ENCODE measurements at regions not wholly inside any gene's neighbourhood (a gene's known extent, or its start where the extent isn't known, plus 50 kb on each side); places are given as distances from the start of the nearest gene placed in this dataset.
A peak's percentile ranks its signal among the peaks of the same experiment; 100 is the strongest.

DNA sequence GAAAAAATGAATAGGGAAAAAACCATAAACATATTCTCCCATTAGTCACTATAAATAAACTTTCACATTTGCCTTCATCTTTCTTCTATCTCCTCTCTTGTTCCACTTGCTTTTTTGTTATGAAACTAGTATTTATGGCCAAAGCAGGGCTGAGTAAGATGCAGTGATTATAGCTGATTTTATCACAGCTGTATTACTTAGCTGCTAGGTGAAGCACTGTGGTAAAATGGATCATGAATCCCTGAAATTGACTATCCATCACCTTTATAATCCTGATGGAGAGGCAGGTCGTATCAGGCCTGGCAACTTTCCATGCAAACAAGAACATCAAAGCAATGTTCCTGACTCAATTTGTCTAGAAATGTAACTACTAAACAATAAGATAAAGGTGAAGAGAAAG lies 471.6 kb downstream of the TUSC7 start:
- H3K4me3 ChIP-seq (ENCODE audit: low read depth, low read length) = no peak overlapping the region
- in situ Hi-C loops (cut with HindIII; ENCODE audit: low sequenced_read_pairs) = no loop called here
- DNase-seq (ENCODE audit: low read depth, low spot score) = no peak
- TF ChIP-seq, protein P1, sequence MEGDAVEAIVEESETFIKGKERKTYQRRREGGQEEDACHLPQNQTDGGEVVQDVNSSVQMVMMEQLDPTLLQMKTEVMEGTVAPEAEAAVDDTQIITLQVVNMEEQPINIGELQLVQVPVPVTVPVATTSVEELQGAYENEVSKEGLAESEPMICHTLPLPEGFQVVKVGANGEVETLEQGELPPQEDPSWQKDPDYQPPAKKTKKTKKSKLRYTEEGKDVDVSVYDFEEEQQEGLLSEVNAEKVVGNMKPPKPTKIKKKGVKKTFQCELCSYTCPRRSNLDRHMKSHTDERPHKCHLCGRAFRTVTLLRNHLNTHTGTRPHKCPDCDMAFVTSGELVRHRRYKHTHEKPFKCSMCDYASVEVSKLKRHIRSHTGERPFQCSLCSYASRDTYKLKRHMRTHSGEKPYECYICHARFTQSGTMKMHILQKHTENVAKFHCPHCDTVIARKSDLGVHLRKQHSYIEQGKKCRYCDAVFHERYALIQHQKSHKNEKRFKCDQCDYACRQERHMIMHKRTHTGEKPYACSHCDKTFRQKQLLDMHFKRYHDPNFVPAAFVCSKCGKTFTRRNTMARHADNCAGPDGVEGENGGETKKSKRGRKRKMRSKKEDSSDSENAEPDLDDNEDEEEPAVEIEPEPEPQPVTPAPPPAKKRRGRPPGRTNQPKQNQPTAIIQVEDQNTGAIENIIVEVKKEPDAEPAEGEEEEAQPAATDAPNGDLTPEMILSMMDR (IDR thresholded peaks at IDR 0.05; ENCODE audit: low read depth, low read length) = no peak

DNA sequence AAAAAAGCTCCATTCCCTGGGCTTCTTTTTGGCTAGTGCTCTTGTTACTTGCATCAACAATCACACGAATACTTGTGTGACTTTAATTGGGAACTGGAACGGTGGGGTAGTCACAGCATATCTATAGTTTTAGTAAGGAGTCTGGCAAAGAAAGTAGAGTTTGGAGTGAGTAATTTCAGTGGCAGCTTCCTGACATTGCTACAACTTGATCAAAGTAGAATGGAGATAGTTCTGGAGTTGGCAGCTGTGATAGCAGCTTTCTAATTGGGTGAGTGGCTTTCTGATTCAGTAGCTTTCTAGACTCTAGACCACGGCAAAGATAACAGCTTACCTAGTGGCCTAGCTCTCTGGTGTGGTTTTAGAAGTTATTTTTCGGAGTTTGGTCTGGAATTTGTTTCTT lies 475.0 kb downstream of the TUSC7 start:
- H3K4me3 ChIP-seq (ENCODE audit: low read depth, low read length) = no peak overlapping the region
- DNase-seq (ENCODE audit: low read depth, low spot score) = peak; percentile 11
- in situ Hi-C loops (cut with HindIII; ENCODE audit: low sequenced_read_pairs) = no loop called here
- TF ChIP-seq, protein P1 (IDR thresholded peaks at IDR 0.05; ENCODE audit: low read depth, low read length) = no peak

DNA sequence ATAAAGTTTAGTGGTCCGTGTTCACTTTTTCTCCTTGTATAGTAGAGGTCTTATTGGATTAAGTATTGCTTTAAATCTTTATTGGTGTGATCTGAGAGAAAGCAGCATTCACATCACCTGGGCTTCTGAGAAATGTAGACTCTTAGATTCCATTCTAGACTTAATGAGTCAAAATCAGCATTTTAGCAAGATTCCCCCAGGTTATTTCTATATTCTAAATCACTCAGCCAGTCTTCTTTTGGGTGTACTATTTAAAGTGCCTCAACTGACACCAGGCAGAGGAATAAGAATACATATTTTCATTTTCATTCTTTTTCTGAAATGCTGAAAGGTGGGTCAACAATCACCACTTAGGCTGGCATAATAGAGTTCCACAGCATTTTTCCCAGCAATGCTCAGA lies 481.7 kb downstream of the TUSC7 start:
- in situ Hi-C loops (cut with HindIII; ENCODE audit: low sequenced_read_pairs) = no loop called here
- DNase-seq (ENCODE audit: low read depth, low spot score) = no peak
- no peak overlapping the region for H3K4me3 ChIP-seq (ENCODE audit: low read depth, low read length)
- TF ChIP-seq, protein P1 (IDR thresholded peaks at IDR 0.05; ENCODE audit: low read depth, low read length) = no peak

DNA sequence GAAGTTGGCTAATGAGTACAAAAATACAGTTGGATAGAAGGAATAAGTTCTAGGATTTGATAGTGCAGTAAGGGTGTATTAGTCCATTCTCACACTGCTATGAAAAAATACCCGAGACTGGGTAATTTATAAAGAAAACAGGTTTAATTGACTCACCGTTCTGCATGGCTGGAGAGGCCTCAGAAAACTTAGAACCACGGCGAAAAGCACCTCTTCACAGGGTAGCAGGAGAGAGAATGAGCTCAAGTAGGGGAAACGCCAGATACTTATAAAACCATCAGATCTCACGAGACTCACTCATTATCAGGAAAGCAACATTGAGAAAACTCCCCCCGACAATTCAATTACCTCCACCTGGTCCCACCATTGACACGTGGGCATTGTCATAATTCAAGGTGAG lies 483.3 kb downstream of the TUSC7 start:
- no peak overlapping the region for H3K4me3 ChIP-seq (ENCODE audit: low read depth, low read length)
- DNase-seq (ENCODE audit: low read depth, low spot score) = no peak
- in situ Hi-C loops (cut with HindIII; ENCODE audit: low sequenced_read_pairs) = no loop called here
- TF ChIP-seq, protein P1 (IDR thresholded peaks at IDR 0.05; ENCODE audit: low read depth, low read length) = no peak

DNA sequence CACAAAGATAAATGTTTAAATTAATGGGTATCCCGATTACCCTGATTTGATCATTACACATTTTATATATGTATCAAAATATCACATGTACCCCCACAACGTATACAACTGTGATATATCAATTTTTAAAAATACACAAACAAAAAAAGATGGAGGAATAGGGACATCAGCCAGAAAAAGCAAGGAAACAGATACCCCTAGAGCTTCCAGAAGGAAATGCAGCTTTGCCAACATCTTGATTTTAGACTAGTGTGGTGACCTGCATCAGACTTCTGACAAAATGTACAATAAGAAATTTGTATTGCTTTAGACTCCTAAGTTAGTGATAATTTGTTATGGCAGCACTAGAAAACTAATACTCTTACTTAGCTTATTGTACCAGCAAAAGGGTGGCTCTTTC lies 483.8 kb downstream of the TUSC7 start:
- no peak for DNase-seq (ENCODE audit: low read depth, low spot score)
- TF ChIP-seq, protein P1 (IDR thresholded peaks at IDR 0.05; ENCODE audit: low read depth, low read length) = peak; percentile 28
- no peak overlapping the region for H3K4me3 ChIP-seq (ENCODE audit: low read depth, low read length)
- in situ Hi-C loops (cut with HindIII; ENCODE audit: low sequenced_read_pairs) = no loop called here

DNA sequence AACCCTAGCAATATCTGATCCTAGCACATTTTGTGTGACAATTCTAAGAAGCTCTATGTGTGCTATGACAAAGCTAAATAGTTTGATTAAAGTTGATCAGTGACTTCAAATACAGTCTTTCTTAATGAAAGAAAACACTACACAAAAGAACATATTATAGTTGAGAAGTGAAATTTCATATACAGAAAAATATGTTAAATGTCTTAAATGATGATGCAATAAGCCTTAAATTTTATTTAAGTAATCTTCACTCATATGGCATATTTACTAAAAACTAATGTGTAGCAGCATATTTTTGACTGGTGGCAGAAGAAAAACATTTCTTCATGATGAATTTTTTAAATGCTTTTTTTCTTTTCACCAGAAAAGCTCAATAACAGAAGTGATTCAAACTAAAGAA lies 485.5 kb downstream of the TUSC7 start:
- H3K4me3 ChIP-seq (ENCODE audit: low read depth, low read length) = no peak overlapping the region
- in situ Hi-C loops (cut with HindIII; ENCODE audit: low sequenced_read_pairs) = no loop called here
- no peak for DNase-seq (ENCODE audit: low read depth, low spot score)
- TF ChIP-seq, protein P1 (IDR thresholded peaks at IDR 0.05; ENCODE audit: low read depth, low read length) = no peak

DNA sequence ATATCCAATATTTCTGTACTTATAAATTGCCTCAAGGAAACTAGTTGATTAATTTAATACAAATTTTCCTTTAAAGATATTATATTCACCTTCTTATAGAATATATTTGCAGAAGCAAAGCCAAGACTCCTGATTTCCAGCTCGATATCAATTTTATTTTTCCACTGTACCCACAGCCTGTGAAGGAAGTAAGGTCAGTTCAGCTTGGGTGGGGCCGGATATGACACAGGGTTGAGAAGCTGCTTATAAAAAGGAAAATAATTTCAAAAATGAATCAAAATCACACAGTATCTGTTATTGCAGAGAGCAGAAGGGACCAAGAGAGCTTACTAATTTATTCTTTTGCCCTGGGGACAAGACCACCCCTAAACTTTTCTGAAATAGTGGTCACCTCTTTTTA lies 491.4 kb downstream of the TUSC7 start:
- in situ Hi-C loops (cut with HindIII; ENCODE audit: low sequenced_read_pairs) = no loop called here
- H3K4me3 ChIP-seq (ENCODE audit: low read depth, low read length) = no peak overlapping the region
- TF ChIP-seq, protein P1 (IDR thresholded peaks at IDR 0.05; ENCODE audit: low read depth, low read length) = no peak
- DNase-seq (ENCODE audit: low read depth, low spot score) = no peak

All from astrocyte of the spinal cord (primary cell).